GM21515 (cell line): ENCODE measurements at regions not wholly inside any gene's neighbourhood (a gene's known extent, or its start where the extent isn't known, plus 50 kb on each side); places are given as distances from the start of the nearest gene placed in this dataset.
"Not testable (repeated sequence)": the region's sequence is repeated elsewhere in the genome, so short reads cannot be mapped to it uniquely, and the experiment has no call there.

Experiments used
- ATAC-seq: cut with Tn5 transposase; IDR thresholded peaks from one replicate; pipeline ENCODE4 v1.9.1; 2021; ENCODE audit not compliant: unreplicated experiment

DNA sequence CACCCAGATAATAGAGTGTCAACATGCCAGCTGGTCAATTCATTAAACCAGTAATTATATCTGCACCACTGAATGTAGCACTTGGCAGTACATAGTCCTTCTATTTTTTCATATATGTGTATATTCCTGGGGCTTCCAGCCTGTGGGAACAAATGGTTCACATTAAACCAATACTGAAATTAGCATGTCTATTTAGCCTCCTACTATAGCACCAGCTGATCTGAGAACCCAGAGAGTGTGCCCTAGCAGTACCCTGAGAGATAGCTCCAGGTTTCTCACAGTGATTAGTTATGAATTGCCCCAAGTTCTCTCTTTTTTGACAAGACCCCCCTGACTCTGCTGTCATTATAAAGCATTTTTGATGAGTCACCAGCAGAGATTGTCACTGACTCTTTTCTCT, 1097.3 kb upstream of the FLRT2 start:
- ATAC-seq, result no peak

DNA sequence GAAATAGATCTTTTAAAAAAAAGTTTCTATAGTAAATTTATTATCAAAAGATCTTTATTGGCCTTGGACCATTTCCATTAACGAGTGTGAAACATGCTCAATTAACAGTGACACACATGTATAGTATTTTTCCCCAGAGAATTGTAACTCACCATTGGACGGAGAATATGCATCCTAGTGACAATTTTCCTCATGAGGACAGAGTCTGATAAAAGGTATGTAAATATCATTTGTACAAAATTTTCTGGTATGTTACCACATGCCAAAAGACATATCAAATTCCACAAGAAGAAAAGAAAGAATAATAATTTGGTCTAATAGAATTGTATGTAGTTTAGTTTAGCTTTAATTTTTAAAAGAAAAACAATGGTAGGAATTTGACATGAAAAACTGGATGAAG, 1096.0 kb upstream of the FLRT2 start:
- no peak for ATAC-seq

DNA sequence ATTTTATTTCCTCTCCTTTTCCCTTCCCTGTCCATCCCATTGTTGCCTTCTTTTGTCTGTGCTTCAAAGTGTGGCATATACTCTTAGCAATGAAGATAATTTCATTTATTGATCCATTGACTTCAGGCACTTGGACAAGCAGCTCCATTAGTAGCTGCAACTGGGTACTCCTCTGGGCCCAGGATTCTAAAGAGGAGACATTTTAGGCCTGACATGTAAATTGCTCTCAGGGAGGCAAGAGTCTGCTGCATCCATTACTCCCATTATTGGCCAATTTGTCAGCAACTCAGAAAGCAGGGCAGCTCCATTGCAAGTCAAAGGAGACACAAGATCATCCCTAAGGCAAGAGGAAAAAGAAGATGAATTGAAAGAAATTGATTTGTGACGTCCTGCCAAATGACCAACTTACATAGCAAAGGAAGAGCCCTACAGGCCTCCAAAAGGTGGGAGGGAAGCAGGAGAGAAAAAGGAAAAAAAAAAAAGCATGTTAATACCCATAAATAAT, 1094.1 kb upstream of the FLRT2 start:
- no peak for ATAC-seq

DNA sequence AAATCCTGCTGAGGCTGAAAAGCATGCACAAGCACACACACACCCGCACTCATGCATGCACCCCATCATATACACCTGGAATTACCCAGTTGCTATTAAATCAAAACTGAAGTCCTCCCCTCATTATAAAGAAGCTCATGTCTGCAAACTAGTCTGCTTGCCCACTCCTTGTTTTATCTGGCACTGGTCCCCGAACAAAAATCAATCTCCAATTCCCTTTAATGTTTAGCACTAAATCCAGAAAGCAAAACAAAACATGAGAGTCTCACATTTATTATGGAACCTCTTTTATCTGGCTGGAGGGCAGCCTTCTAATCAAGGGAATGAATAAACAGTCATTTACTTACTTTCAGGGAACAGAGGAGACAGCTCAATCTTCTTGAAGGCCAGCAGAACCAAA, 1093.4 kb upstream of the FLRT2 start:
- ATAC-seq, result no peak

DNA sequence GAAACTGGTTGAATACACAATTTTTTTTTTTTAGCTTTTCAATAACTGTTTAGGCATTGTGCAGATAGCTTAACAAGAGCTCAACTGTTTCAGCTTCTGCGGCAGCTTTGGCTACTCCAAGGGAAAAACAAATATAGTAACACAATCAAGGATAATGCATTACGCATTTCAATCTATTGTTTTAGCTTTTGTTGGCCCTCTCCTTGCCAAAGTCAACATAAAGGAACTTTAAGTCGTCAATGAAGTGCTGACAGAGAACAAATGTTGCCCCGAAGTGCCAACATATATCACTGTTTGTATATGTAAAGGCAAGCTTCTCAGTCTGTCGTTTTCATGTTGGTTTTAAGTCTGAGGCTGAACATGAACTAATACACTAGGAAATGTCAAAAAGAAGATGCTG, 1087.4 kb upstream of the FLRT2 start:
- no peak for ATAC-seq

DNA sequence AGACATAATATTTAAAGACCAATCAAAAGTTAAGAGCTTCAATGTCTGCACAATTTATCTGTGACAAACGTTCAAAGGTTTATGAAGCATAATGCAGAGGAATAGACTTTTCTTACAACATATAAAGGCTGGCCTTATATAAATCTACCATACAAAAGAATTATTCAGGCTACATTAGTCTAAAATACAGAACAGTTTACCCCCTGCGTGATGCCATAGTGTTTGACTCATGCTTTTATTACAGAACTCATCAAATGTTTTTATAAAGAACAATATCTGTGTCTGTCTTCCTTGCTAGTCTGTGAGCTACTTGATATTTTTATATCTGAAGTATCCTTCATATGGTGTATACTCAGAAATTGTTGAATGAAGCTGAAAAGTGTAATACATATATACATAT, 1084.5 kb upstream of the FLRT2 start:
- ATAC-seq, result no peak

DNA sequence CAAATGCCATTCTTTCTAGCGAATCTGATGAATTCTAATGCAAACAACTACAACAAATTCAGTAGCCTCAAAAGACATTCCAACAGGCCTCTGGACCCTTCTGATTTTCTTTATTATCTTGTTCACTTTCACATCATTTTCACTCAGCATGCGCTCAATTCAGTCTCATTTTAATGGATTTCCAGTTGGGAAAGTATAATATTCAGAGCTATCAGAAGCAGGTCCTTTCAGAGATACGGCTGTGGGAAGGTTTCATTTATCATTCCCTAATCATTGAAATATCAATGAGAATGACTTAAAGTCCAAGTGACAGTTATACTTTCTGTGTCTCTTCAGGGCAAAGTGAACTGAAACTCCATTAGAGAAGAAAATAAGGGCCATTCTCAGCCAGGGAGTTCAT, 1083.7 kb upstream of the FLRT2 start:
- ATAC-seq, result no peak

DNA sequence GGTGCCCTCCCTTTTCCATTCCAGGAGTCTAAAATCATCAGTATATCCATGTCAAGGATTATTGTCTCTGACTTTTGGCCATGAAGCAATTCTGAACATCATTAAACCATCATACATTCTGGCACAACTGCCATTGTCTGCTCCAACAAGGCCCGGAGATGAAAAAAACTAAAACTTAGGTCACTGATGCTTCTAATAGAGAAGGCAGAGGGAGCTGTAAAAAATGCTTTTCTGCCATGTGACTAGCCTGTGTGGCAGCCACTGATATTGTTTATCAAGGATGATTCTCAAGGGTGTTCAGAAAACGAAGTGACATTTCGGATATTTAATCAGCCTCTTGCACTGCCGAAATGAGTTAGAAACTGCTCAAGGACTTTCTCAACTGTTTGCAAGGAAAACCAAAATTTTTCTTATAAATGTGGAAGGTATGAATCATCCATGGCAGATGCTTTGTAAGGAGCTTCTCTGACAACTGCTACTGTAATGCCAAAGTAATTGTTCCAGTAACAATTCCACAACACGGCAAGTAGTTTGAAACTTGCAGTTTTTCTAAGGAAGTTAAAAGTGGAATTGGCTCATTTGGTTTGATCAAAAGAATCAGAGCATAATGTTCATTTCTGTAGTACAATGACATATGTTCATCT, 1076.5 kb upstream of the FLRT2 start:
- no peak for ATAC-seq

DNA sequence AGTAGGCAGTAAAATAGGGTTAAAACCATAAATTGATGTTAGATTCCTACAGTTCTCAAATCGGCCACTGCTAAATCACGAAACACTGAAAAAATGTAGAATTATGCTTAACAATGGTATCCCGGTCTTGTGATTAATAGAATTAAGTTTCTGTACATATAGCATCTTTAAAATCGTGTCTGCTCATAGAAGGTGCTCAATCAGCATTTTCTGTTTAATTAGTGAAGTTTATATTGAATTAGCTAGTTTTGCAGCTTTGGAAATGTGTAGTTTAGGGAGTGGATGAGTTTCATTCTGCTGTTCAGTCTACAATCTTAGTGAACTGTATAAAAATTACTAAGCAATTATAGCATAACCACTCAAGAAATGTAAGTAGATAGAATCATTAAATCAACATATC, 1075.8 kb upstream of the FLRT2 start:
- no peak for ATAC-seq

DNA sequence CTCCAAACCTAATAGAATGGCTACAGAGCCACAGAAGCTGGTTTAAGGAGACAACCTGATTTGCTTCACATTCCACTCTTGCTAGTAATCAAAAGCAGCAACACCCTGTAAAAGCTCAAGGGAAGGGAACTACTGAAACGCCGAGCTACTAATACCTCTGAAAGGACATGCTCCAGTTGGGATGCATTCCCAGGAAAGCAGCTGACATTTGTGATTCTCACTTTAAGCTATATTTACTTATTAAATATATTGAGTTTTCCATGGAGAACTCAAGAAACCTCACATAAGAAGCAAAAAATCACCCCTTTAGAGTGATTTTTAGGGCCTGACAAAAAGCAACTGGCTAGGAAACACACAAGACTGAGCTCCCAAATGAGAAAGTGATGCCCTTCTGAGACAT, 1073.0 kb upstream of the FLRT2 start:
- no peak for ATAC-seq

DNA sequence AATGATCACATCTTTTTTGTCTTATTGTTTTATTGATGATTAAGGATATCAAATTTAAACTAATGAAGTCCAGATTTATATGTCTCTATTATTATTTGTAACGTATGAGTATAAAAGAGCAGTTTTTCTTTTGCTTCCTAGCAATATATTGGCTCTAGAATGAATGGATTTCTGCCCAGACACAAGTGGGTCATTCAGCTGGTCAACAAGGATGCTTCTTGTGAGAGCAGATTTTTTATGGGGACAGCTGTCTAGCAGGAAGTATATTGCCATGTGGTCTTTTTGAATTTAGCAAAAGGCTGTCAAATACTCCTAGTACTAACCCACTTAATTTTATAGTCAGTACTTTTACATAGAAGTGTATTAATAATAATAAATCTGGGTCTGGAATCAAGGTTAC, 1071.1 kb upstream of the FLRT2 start:
- no peak for ATAC-seq

DNA sequence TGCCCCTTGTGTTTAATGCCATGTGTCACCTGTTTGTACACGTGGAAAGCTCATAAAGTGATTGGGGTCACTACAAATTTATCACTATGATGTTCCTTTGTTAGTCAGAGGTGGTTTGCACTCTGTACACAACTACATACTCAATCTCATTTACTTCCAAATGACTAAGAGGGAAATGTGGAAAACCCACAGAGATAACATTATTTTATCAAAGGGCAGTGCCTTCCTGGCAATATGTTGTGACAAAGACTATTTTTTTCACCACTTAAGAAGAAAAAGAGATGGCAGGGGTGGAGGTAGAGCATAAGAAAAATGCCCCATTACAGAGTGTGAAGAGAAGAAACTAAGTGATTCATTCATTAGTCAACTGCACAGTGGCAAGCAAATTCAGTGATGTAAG, 1064.1 kb upstream of the FLRT2 start:
- ATAC-seq, result no peak

DNA sequence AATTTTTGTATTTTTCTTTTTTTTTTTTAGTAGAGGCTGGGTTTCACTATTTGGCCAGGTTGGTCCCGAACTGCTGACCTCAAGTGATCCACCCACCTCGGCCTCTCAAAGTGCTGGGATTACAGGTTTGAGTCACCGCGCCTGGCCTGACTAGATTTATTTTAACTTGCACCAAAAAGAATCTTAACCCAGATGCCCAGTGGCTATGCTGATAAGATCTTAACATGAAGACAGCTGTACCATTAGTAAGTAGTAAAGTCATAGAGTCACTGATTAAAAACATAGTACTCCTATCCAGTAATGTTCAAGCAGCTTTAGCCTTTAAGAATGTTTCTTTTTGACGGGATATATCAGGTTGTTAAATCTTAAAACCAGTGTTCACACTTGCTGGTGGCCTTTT, 1061.8 kb upstream of the FLRT2 start:
- no peak for ATAC-seq

DNA sequence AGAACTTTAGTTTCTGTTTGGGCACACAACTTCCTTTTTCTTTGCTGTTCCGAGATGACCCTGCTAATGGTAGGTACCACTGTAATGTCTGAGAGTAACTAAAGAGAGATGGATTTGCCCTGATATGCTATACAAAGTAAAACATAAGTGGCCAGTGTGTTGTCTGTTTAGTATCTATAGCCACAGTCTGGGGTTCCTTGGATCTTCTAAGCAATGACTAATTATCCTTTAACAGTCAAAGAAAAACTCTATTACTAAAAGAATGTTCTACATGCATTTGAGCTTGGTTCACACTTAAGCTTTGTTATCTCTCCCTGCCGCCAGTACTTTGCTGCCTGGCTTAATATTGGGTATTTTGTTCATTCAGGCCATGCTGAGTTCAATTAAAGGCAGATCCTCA, 1051.9 kb upstream of the FLRT2 start:
- no peak for ATAC-seq

DNA sequence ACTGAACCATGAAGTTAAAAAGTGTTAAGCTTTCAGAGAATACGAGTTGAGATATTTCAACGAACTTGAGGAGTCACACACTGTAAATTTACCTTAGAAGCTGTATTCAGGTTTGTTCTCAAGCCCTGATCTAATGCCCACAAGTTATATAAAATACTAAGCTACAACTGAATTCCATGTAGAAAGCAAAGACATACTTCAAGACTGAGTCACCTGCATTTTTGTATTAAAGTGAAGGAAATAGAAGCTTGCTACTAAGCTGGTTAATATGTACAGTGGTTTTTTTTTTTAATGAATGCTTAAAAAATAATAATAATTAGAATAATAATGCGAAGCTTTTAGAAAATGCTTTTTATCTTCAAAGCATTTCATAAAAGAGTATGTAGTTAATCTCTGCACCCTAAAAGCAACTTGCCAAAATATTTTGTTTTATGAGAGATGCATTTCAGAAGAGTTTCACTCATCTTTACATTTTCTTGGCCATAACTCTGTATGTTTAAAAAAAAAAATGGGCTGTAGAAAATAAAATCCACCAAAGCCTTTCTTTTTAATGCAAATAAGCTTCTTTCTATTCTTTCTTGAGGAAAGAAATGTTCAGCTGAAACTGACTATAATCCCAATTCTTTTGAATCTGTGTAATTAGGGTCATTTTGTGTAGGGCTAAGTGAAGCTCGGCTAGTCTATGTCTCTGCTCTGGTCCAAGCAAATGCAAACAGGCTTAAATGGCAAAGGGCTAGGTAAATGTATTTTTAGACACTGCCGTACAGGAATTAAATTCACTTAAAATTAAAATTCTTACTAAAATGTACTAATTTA, 1047.5 kb upstream of the FLRT2 start:
- ATAC-seq, result no peak

DNA sequence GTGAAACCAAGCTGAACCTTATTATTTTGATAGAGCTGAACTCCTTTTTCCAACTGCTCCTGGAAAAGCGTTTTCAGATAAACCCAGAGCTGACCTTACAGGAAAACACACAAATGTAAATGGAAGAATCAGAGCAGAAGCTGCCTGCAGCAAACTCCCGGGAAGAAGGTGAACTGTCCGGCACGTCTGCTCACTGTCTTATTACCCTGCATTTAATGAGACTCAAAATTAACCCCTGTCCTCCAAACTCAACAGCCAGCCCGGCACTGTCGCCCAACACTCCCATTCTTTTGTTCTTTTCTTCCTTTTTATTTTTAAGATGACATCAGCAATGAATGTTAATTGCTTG, 1046.9 kb upstream of the FLRT2 start:
- no peak for ATAC-seq

DNA sequence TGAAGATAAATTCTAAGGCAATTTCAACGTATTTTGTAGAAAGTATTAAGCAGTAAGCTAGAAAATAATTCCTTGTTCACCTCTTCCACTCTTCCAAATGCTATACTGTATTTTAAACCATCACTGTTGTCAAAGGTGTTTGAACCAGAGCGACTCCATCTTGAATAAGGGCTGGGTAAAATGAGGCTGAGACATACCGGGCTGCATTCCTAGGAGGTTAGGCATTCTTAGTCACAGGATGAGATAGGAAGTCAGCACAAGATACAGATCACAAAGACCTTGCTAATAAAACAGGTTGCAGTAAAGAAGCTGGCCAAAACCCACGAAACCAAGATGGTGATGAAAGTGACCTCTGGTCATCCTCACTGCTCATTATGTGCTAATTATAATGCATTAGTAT, 1045.7 kb upstream of the FLRT2 start:
- not testable (repeated sequence) for ATAC-seq

DNA sequence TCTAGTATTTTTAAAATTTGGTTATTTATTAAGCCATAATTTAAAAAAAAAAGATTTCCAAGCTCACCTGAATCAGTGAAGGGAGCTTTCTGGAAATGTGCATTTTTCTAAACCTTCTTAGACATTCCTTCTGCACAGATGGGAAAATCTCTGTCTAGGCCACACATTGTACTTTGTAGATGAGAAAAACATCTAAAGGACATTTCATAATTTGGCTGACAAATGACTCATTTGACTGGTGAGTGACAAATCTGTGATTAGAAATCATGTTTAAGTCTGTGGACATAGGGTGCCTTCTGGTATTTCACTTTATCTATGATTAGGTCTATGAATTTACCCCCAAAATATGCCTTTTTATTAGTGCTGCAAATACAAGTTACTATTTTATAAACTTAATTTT, 1044.9 kb upstream of the FLRT2 start:
- ATAC-seq, result no peak

DNA sequence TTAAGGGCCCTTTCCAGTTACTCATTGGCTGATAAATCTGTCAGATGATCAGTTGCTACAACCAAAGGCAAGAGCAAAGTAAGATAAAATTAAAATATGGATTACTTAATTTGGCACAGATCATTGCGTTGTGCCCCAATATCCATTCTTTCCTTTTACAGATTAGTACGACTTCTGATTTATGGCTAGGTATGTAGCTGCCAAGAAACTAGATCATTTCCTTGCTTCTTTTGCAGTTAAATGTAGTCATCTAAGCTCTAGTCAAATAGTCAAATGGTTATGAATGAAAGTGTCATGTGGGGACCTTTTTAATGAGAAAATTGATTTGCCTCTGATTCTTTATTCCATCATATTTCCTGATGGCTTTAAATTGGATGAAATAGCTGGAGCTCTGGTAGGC, 1039.9 kb upstream of the FLRT2 start:
- no peak for ATAC-seq

DNA sequence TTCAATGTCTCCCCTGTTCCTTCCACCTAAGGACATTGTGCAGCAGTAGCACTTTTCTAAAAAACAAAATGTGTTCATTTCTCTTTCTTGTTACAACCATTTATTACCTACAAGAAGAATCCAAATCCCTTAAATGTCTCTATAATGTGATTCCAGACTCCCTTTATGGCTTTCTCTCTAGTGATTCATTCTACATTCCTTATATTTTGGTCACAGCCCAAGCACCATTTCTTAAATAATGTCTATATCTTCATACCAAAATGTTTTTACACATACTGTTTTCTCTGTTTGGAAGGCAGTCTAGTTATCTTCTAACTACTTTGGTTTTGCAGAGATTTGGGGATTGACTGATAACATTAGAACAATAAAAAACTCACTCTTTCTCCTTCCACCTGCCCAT, 1037.3 kb upstream of the FLRT2 start:
- ATAC-seq, result no peak

DNA sequence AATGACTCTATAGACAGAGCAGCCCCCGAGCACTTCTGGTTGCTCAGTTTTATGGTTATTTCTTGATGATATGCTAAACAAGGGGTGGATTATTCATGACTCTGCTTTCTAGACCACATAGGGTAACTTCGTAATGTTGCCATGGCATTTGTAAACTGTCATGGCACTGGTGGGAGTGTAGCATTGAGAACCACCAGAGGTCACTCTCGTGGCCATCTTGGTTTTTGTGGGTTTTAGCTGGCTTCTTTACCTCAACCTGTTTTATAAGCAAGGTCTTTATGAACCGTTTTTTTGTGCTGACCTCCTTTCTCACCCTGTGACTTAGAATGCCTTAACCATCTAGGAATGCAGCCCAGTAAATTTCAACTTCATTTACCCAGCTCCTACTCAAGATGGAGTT, 1036.2 kb upstream of the FLRT2 start:
- ATAC-seq, result no peak

DNA sequence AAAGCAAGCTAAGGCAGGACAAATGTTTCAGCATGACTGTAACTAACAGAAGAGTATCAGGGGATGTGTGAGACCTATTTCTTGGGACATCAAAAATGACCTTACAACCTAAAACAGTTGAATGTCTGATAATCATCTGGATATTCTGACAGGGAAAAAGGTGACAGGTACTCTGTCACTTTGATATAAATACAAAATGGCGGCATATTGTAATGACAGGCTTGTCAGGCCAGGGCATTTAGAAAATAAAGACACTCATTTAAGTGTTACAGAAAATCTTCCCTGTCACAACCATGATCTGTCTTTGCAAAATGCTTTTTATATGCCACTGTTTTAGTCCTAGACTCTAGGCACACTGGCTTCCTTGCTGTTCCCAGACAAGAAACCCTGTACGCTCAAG, 1033.3 kb upstream of the FLRT2 start:
- ATAC-seq, result no peak

DNA sequence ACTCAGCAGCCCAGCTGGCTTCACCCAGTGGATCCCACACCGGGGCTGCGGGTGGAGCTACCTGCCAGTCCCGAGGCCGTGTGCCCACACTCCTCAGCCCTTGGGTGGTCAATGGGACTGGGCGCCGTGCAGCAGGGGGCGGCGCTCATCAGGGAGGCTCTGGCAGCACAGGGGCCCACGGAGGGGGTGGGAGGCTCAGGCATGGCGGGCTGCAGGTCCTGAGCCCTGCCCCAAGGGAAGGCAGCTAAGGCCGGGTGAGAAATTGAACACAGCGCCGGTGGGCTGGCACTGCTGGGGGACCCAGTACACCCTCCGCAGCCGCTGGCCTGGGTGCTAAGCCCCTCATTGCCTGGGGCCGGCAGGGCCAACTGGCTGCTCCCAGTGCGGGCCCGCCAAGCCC, 1017.1 kb upstream of the FLRT2 start:
- not testable (repeated sequence) for ATAC-seq
